Non-pigmented ciliary epithelial cell (primary cell): ENCODE measurements at regions not wholly inside any gene's neighbourhood (a gene's known extent, or its start where the extent isn't known, plus 50 kb on each side); places are given as distances from the start of the nearest gene placed in this dataset.

Experiments used
- DNase-seq: peaks from one replicate; pipeline ENCODE4 v3.0.0-alpha.2; 2010; ENCODE audit warnings: low read depth

GRCh38 chr10:83657487-83657886 is 481.8 kb upstream of the GHITM start:
- no peak for DNase-seq

GRCh38 chr10:83663918-83664317 is 475.4 kb upstream of the GHITM start:
- no peak for DNase-seq

- no peak for DNase-seq
Measured at GRCh38 chr10:83666762-83667161, 472.5 kb upstream of the GHITM start.

GRCh38 chr10:83667594-83667993 is 471.7 kb upstream of the GHITM start:
- DNase-seq: no peak

GRCh38 chr10:83673316-83673715 is 466.0 kb upstream of the GHITM start:
- DNase-seq: no peak

GRCh38 chr10:83677795-83678194 is 461.5 kb upstream of the GHITM start:
- no peak for DNase-seq

GRCh38 chr10:83678850-83679249 is 460.5 kb upstream of the GHITM start:
- no peak for DNase-seq

GRCh38 chr10:83680470-83680891 is 458.8 kb upstream of the GHITM start:
- DNase-seq: no peak

- no peak for DNase-seq
Measured at GRCh38 chr10:83682414-83682813, 456.9 kb upstream of the GHITM start.

- no peak for DNase-seq
Measured at GRCh38 chr10:83685458-83685857, 453.9 kb upstream of the GHITM start.

GRCh38 chr10:83691791-83692596 is 447.3 kb upstream of the GHITM start:
- no peak for DNase-seq

- DNase-seq: no peak
Measured at GRCh38 chr10:83698899-83699298, 440.4 kb upstream of the GHITM start.

GRCh38 chr10:83701799-83702198 is 437.5 kb upstream of the GHITM start:
- DNase-seq: no peak

- no peak for DNase-seq
Measured at GRCh38 chr10:83702731-83703130, 436.6 kb upstream of the GHITM start.

- no peak for DNase-seq
Measured at GRCh38 chr10:83706120-83706519, 433.2 kb upstream of the GHITM start.

GRCh38 chr10:83706952-83707582 is 432.2 kb upstream of the GHITM start:
- DNase-seq: no peak

GRCh38 chr10:83713423-83713822 is 425.9 kb upstream of the GHITM start:
- DNase-seq: no peak

GRCh38 chr10:83723080-83723479 is 416.2 kb upstream of the GHITM start:
- DNase-seq: no peak

GRCh38 chr10:83724471-83725241 is 414.7 kb upstream of the GHITM start:
- no peak for DNase-seq

GRCh38 chr10:83725567-83725966 is 413.7 kb upstream of the GHITM start:
- no peak for DNase-seq

- DNase-seq: no peak
Measured at GRCh38 chr10:83734278-83734677, 405.0 kb upstream of the GHITM start.

GRCh38 chr10:83736008-83736407 is 403.3 kb upstream of the GHITM start:
- DNase-seq: no peak

GRCh38 chr10:83750604-83751003 is 388.7 kb upstream of the GHITM start:
- no peak for DNase-seq
